ENCODE measurements at regions not wholly inside any gene's neighbourhood (a gene's known extent, or its start where the extent isn't known, plus 50 kb on each side); places are given as distances from the start of the nearest gene placed in this dataset.
"Not testable (repeated sequence)": the region's sequence is repeated elsewhere in the genome, so short reads cannot be mapped to it uniquely, and the experiment has no call there.

DNA sequence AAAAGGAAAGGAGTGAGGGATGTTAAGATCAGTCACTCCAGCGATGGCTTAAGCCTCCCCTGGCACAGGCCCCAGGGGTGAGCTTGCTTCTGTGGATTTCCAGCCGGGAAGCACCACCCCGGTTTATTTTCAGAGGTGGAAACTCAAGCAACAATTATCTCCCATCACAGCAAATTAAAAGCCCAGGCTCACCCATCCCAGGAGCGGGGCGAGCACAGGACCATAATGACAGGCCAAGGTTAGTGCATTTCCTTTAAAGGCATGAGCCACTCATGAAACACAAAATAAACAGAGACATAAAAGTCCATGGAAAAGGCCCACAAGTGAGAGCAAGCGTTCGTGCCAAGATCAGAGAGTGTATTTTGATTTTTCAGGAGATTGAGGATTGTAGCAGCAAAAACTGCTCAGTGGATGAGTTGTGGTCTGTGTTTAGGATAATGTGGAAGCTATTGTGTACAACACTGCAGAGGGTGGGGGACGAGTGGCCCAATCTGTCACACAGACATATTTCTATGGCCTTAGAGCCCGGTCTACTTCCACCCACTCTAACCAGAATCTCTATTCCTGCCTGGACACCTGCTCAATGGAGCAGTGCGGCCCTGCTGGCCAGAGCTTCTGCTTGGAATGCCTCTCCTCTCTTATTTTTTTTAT lies 111.4 kb upstream of the CDC42EP3 start:
- no peak for DNase-seq (ENCODE audit: low read depth)

DNA sequence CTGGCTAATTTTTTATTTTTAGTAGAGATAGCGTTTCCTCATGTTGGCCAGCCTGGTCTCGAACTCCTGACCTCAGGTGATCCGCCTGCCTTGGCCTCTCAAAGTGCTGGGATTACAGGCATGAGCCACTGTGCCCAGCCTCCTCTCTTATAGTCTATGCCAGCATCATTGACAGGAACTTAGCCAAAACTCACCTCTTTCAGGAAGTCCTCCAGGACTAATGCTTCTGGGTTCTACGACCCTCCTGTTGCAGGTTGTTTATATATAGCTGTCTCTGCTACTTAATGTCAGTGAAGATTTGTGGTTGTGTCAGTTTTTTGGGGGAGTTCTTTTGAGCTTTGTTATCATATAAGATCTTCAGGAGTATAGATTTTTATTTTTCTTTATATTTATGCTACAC lies 112.1 kb upstream of the CDC42EP3 start:
- DNase-seq (ENCODE audit: low read depth): no peak

DNA sequence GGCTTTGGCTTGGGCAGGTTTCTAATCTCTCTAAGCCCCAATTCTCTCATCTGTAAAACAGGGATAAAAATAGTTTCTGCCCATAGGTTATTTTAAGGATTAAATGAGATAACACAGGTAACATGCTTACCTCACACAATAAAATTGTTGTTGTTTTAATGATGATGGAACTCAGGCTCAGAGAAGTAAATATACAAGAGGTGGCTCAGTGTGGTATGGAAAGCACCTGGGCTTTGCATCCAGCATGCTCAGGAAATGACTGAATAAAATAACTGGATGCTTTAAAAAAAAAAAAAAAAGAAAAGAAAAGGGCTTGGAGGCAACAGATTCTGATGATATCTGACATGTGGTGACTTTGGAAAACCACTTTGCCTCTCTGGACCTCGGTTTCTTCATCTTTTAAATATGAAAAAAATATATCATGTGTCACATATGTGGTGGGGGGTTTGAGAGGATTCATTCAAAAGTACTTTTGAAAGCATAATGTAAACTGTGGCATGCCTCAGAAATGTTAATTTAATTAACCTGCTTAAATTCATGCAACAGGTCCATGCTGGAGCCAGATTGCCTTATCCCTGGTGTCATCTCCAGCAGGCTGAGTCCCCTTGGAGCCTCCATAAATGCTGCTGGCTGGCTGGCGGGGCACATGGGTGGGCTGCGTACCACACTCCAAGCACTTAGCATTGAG lies 112.8 kb upstream of the CDC42EP3 start:
- no peak for DNase-seq (ENCODE audit: low read depth)

DNA sequence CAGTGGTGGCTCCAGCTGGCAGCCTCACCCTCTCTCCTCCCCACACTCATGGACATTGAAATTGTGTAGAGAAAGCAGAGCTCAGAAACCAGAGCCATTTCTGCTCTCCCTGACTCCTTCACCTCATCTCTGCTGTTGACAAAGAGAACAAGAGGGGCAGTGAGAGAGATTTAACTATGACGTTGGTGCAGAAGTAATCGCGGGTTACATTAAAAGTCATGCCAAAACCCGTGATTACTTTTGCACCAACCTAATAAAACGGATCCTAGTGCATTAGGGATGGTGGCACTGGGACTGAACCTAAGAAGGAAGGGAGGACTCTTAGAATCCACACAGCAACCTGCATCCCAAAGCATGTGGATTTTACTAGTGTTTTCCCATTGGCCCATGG lies 113.3 kb upstream of the CDC42EP3 start:
- no peak for DNase-seq (ENCODE audit: low read depth)

DNA sequence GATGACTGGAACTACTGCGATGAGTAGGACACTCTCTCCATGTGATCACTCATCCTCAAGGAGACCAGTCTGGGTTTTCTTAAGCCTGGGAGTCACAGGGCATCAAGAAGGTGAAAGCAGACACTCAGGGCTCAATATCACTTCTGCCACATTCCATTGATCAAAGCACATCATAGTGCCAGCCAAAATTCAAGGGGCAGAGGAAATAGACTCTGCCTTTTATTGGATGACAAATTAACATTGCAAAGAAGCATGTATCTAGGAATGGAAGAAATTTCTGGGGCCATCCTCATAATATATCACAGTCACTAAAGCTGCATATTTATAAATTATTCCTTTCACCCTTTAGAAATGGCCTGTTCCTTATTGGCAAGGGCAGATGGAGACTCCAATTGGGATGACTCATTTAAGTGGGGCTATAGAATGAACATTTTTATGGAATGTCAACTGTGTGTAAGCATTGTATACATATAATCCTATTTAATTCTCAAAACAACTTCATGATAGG lies 114.8 kb upstream of the CDC42EP3 start:
- DNase-seq (ENCODE audit: low read depth): no peak

DNA sequence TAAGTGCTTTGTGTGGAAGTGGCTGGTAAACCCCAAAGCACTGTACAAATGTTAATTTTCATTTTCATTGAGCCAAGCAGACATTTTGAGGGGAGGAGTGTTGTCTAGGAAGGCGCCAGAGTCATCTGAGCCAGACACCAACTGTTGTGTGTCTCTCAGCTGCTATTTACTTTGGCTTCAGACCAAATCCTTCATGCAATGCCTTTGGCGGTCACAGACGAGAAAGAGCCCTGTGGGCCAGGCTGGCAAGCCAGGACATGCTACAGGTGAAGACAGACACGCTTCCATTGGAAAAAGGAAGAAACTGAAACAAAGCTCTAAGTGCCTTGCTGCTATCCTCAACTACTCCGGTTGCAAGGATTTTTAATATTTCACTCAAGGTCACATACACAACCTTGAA lies 115.4 kb upstream of the CDC42EP3 start:
- DNase-seq (ENCODE audit: low read depth): no peak

DNA sequence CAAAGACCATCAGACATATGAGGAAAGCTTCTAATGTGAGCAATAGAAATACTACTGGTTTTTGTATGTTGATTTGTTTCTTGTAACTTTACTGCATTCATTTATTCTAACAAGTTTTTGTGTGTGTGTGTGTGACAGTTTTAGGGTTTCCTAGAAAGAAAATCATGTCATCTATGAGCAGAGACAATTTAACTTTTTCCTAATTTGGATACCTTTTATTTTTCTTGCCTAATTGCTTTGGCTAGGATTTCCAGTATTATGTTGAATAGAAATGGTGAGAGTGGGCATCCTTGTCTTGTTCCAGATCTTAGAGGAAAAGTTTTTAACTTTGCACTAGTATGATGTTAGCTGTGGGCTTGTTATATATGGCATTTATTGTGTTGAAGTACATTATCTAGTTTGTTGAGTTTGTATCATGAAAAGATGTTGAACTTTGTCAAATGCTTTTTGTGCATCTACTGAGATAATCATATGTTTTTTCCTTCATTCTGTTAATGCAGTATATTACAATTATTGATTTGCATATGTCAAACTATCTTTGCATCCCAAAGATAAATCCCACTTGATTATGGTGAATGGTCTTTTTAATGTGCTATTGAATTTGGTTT lies 117.3 kb upstream of the CDC42EP3 start:
- DNase-seq (ENCODE audit: low read depth): no peak

DNA sequence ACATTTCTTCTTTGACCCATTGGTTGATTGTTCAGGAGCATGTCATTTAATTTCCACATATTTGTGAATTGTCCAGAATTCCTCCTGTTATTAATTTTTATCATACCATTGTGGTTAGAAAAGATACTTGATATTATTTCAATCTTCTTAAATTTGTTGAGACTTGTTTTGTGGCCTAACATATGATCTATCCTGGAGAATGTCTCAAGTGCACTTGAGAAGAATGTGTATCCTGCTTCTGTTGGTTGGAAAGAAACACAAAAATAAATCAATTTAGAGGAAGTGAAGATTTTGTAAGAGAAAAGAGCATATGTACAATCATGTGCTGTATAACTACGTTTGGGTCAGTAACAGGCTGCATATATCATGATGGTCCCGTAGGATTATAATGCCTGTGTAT lies 118.6 kb upstream of the CDC42EP3 start:
- DNase-seq (ENCODE audit: low read depth): no peak

DNA sequence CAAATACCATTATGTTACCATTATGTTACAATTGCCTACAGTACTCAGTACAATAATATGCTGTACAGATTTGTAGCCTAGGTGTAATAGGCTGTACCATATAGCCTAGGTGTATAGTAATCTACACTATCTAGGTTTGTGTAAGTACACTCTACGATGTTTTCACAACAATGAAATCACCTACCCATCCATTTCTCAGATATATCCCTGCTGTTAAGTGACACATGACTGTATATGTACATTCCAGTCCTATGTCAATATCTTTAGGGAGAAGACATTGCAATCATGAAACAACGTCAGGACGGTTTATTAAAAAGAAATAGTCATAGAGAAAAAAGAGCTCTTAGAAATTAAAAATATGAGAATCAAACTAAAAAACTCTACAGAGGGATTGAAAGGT lies 119.0 kb upstream of the CDC42EP3 start:
- no peak for DNase-seq (ENCODE audit: low read depth)

DNA sequence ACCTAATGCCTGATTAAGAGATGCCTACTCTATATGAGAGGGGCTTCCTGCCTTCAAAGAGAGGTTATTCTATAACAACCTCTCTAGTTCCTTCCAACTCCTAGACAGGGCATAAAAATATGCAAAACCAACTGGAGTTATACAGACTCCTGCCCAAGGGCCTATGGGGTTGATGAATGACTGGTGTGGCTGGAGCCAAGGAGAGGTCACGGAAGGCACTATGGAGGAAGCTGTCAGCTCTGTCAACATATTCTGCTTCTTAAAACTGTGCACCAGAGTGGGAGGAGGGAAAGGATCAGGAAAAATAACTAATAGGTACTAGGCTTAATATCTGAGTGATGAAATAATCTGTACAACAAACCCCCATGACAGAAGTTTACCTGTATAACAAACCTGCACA lies 120.9 kb upstream of the CDC42EP3 start:
- no peak for DNase-seq (ENCODE audit: low read depth)

DNA sequence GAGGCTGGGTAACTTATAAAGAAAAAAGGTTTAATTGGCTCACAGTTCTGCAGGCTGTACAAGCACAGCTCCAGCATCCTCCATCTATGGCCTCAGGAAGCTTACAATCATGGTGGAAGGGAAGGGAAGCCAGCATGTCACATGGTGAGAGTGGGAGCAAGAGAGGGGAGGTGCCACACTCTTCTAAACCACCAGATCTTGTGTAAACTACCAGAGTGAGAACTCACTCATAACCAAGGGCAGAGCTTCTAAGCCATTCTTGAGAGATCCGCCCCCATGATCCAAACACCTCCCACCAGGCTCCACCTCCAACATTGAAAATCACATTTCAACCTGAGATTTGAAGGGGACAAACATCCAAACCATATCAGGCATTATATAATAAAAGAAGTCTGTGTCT lies 121.6 kb upstream of the CDC42EP3 start:
- DNase-seq (ENCODE audit: low read depth): no peak

DNA sequence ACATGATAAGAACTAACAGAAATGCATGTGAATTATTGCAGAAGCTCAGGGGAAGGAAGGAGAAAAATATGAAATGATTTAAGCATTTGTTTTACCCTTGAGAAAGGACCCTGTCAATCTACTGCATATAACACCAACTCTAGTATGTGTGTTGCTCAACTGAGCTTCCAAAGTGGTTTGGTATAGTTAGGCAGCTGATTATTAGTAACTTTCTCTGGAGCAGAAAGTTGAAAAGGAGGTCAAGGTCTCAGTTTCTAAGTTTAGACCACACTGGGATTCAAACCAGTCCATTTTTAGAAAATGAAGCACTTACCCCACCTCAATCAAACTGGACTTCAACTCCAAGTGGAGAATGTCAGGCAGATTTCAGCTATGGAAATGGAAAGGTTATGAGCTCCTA lies 123.3 kb upstream of the CDC42EP3 start:
- no peak for DNase-seq (ENCODE audit: low read depth)

DNA sequence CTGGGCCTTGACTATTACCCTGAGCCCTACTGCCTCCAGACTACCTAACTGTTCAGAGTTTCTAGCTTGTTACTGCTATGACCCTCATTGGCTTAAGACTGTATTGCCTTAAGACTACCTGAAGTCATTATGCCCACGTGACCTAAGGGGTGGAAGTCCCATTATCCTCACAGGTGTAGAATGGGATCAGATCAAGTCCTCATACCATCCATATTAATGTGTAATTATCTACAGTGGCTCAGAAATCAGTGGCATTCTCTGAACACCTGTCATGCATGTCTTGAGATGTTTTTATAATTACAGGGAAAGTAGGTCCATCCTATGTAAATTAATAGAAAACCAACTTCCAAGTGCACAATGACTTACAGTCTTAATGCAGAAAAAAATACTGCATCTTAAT lies 124.0 kb upstream of the CDC42EP3 start:
- DNase-seq (ENCODE audit: low read depth): no peak

DNA sequence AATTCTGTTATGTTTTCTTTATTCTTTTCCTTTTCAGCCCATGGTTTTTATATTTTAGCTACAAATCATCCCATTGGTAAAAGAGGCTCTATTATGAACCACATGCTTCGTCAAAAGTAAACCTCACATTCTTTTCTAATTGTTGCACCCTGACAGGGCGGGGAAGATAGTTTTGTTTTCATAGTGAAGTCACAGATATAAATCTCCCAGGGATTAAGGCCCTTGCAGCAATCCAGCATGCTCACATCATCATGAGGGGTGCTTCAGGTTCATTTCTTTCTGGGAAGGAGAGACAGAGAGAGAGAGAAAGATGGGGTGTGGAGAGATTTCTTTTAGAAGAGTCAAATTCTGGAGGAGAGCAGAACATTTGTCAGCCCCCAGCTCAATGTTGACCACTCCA lies 124.5 kb upstream of the CDC42EP3 start:
- DNase-seq (ENCODE audit: low read depth): no peak

DNA sequence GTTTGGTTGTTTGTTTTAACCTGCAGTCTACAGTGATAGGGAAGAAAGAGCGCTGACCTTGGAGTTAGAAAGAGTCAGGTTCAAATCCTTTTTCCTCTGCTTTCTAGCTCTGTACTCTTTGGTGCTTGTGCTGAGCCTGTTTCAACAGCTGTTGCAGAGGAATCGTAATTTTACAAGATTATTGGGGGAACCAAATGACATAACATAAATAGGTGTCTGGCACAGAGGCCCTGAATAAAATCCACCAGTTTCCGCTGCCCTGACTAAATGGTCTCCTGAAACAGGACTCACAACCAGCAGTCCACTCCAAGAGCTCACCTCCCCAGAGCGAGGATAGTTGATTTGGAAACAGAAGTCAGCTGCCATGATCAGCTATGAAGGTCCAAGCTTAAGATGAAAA lies 125.0 kb upstream of the CDC42EP3 start:
- no peak for DNase-seq (ENCODE audit: low read depth)

DNA sequence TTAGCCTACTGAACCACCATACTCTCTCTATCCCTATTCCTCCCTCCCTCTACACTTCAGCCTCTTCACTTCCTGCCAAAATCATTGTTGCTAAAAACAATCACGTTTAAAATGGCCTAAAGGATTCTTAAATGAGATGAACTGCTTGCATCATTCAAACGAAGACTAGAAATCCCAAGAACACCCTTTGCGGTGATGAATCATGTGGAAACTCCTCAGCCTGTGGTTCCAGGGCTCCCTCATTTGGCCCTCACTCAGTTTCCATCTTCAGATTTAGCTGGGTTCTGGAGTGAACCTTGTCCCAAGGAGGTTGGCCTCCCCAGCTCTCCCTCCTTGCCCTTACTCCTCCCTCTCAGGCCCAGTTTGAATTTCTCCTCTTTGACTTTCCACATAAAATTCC lies 125.6 kb upstream of the CDC42EP3 start:
- DNase-seq (ENCODE audit: low read depth): no peak

DNA sequence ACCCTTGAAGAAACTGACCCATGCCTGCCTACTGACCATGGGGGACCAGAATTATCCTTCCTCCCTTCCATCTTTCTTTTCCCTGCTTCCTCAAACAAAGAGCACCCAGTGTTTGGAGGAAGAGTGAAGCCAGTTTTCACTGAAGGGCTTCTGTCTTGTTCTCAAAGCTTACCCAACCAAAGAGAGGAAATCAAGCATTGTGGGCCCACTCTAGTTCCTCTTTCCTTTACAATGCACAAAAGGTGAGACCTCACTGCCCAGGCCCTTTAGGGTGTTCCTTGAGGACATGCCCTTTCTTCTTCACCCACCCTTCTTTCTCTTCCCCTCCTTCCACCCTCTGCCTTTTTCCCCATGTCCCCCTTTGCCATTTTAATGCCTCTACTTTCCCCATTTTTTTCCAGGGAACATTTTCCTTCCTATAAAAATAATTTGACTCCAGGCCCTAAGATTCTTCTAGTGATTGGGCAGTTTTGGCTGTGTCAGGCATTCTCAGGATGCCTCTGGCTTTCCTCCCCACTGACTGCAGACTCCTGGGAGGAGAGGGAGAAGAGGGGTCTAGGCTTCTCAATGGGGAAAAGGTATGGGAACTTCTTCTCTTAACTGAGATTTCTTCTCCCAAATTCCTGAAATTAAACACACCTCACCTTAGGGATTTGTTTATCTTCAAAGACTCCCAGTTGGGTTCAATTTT lies 126.6 kb upstream of the RMDN2 start:
- DNase-seq (ENCODE audit: low read depth): no peak

DNA sequence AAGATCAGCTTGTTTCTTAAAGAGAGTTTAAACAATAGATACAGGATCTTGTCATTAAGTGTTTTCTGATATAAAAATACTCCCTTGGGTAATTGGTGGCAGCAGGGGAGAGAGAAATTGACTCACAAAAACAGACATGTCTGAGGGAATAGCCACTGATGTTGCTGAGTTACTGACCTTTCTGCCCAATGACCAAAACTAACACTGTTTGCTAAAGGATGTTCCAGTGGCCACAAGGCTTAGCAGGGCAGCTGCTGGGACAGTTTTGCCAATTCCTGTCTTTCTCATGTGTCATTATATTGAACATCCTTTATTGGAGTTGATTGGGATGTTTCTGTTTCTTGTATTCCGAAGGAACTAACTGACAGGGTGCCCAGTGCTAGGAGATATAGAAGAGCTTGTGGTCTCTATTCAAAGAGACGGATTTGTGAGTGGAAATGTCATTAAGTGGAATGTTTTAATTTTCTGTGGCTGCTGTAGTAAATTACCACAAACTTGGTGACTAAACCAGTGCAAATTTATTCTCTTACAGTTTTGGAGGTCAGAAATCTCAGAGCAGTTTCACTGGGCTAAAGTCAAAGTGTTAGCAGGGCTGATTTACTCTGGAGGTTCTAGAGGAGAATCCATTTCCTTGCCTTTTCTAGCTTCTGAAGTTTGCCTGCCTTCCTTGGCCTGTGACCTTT lies 124.8 kb upstream of the RMDN2 start:
- DNase-seq (ENCODE audit: low read depth): no peak

DNA sequence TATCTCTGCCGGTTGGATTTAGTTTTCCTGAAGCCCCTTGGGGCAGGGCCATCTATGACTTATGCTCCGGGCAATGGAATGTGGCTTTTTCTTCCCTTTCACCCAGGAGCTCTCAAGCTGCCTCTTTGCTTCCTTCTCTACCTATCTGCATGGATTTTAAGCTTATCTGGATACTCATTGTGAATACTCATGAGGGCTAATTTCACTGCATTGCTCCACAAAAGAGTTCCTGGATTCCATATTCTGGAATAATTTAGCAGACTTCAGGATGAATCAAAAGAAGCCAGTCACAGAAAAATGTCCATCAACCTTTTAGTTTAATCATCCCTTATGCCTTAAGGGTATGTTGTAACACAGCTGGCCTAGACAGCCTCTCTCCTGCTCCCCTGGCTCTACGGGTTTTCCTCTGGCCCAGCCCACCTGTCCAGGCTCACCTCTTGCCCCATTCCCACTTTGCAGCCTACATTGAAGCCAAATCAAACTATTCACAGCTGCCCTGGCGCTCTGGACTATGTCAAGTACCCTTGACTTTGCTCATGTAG lies 122.8 kb upstream of the RMDN2 start:
- no peak for DNase-seq (ENCODE audit: low read depth)

DNA sequence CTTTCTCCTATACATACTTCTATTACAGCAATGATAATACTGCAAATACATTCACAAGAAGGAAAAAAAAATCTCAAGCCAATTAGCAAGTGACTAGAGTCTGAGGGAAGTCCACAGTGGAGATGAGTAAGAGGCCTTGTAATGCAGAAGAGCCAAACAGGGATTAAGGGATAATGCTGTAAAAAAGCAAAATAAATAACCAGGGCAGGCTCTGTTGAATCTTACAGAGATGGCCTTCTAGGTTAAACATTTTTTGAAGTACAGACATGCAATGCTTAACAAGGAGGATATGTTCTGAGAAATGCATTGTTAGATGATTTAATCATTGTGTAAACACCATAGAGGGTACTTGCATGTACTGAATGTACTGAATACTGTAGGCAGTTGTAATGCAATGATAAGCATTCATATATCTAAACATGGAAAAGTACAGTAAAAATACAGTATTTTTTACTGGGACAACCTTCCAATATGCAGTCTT lies 122.1 kb upstream of the RMDN2 start:
- no peak for DNase-seq (ENCODE audit: low read depth)

DNA sequence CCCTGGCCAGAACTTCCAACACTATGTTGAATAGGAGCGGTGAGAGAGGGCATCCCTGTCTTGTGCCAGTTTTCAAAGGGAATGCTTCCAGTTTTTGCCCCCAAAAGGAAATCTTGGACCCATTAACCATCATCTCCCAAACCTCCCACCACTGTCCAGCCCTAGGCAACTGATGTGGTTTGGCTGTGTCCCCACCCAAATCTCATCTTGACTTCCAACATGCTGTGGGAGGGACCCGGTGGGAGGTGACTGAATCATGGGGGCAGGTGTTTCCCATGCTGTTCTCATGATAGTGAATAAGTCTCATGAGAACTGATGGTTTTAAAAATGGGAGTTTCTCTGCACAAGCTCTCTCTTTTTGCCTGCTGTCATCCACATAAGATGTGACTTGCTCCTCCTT lies 119.1 kb upstream of the RMDN2 start:
- not testable (repeated sequence) for DNase-seq (ENCODE audit: low read depth)

DNA sequence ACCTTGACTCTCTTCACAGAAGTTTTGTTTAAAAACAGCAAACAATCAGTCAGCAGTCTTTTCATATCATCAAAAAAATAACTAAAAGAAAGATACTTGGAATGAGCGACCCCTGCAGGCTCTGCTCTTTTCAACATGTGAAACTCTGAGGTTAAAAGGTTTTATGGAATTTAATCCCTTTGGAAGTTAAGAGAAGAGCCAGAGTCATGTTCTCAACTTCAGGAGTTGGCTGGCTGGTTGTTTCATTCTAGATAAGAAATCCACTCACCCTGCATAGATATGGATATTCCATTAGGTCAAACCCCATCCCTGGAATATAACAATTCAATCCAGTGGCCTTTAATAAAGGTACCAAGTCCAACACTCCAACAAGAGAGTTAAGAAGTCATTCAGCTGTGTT lies 115.6 kb upstream of the RMDN2 start:
- no peak for DNase-seq (ENCODE audit: low read depth)
